ENCODE measurements at regions not wholly inside any gene's neighbourhood (a gene's known extent, or its start where the extent isn't known, plus 50 kb on each side); places are given as distances from the start of the nearest gene placed in this dataset.

- no peak for TF ChIP-seq THRB (CRISPR knock-in tag; conservative IDR thresholded peaks at IDR 0.05)
- no peak for TF ChIP-seq ZNF253 (CRISPR knock-in tag; conservative IDR thresholded peaks at IDR 0.05)
- TF ChIP-seq BCOR (IDR thresholded peaks at IDR 0.05): no peak
- no peak for TF ChIP-seq ZFP1 (CRISPR knock-in tag; IDR thresholded peaks at IDR 0.05)
Measured at GRCh38 chr3:118435851-118436350, 598.7 kb downstream of the IGSF11 start (continued).

GRCh38 chr3:118436697-118437262 lies 597.9 kb downstream of the IGSF11 start:
- Histone ChIP-seq H3K9ac (ENCODE audit: insufficient read depth in 1 of 2, low read depth in 2 of 2, low read length in 2 of 2) (no peak overlapping the region), H3K4me3 (no peak overlapping the region), H3K27me3 (ENCODE audit: control insufficient read depth in 2 of 2, insufficient read depth in 2 of 2, low read length in 2 of 2) (no peaks in the 10 kb centered on the region), H4K20me1 (replicated peaks; ENCODE audit: control insufficient read depth, insufficient read depth, low read length) (no peaks in the 10 kb centered on the region), H3K4me1 (replicated peaks in 1 of 2; ENCODE audit: control insufficient read depth in 2 of 2, insufficient read depth in 2 of 2, low read length in 2 of 2) (no peaks in the 10 kb centered on the region; a peak in 2 of 5 replicates), H3K79me2 (ENCODE audit: control insufficient read depth, insufficient read depth, low read length) (no peaks in the 10 kb centered on the region), H3K9me1 (ENCODE audit: control insufficient read depth, insufficient read depth, low read length) (no peaks in the 10 kb centered on the region), H3K4me2 (ENCODE audit: insufficient read depth, low read length) (no peak overlapping the region), H3K9me3 (replicated peaks; ENCODE audit: control insufficient read depth, insufficient read depth, low read depth, low read length) (no peaks in the 10 kb centered on the region), H3K36me3 (ENCODE audit: control insufficient read depth, insufficient read depth, low read length) (no peaks in the 10 kb centered on the region), H3K27ac (ENCODE audit: extremely low read depth, low read depth, low read length) (no peak overlapping the region), H2AFZ (ENCODE audit: low read depth, low read length) (no peak overlapping the region)
- WGBS (ENCODE audit: insufficient coverage, low coverage, missing lambda C conversion rate): 0% methylated on average over 1 of the region's 1 CpG
- ChIA-PET POLR2A (interaction anchor here (0.7 to 1.0 kb wide), 2 partner anchors 10 to 359 kb away, joined by 3 read pairs; no protein-coding TSS in a partner anchor), CTCF (ENCODE audit: low intra/inter-chr PET ratio) (interaction anchor here (0.6 kb wide), 1 partner anchor 380 kb away, joined by 3 read pairs; no protein-coding TSS in a partner anchor)
- no TSS peak for BruUV-seq (replicated peaks)
- intact Hi-C loops (cut with micrococcal nuclease) (no loop called here), in situ Hi-C loops (cut with MboI) (no loop called here)
- ATAC-seq: peak; percentile 89
- peak; percentile 71 for FAIRE-seq
- DNase-seq (ENCODE audit: extremely low read depth in 1 of 4, low spot score in 3 of 4): peak; percentile 30 to 75 (median 50)
- TF ChIP-seq ZNF644 (tag; IDR thresholded peaks at IDR 0.05; ENCODE audit: low read depth) (no peak), EP400 (IDR thresholded peaks at IDR 0.05) (no peak), ZNF197 (CRISPR knock-in tag; IDR thresholded peaks at IDR 0.05; ENCODE audit: low read depth) (no peak), TFAM (CRISPR knock-in tag; conservative IDR thresholded peaks at IDR 0.05) (no peak), TRIM24 (IDR thresholded peaks at IDR 0.05) (peak; percentile 75 to 84), TARDBP (IDR thresholded peaks at IDR 0.05) (no peak), NR0B1 (IDR thresholded peaks at IDR 0.05; ENCODE audit: partially characterized antibody) (no peak), ELF2 (CRISPR knock-in tag; IDR thresholded peaks at IDR 0.05) (no peak), DPF2 (IDR thresholded peaks at IDR 0.05) (peak; percentile 91), HDAC8 (tag; IDR thresholded peaks at IDR 0.05) (no peak), TCF7 (IDR thresholded peaks at IDR 0.05; ENCODE audit: borderline replicate concordance) (no peak), ZNF41 (CRISPR knock-in tag; conservative IDR thresholded peaks at IDR 0.05) (no peak)

Data from K562 (cell line).